ENCODE measurements at regions not wholly inside any gene's neighbourhood (a gene's known extent, or its start where the extent isn't known, plus 50 kb on each side); places are given as distances from the start of the nearest gene placed in this dataset.

- DNase-seq (ENCODE audit: low read depth in 2 of 2) = no peak
- TF ChIP-seq, protein P1, sequence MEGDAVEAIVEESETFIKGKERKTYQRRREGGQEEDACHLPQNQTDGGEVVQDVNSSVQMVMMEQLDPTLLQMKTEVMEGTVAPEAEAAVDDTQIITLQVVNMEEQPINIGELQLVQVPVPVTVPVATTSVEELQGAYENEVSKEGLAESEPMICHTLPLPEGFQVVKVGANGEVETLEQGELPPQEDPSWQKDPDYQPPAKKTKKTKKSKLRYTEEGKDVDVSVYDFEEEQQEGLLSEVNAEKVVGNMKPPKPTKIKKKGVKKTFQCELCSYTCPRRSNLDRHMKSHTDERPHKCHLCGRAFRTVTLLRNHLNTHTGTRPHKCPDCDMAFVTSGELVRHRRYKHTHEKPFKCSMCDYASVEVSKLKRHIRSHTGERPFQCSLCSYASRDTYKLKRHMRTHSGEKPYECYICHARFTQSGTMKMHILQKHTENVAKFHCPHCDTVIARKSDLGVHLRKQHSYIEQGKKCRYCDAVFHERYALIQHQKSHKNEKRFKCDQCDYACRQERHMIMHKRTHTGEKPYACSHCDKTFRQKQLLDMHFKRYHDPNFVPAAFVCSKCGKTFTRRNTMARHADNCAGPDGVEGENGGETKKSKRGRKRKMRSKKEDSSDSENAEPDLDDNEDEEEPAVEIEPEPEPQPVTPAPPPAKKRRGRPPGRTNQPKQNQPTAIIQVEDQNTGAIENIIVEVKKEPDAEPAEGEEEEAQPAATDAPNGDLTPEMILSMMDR (IDR thresholded peaks at IDR 0.05; ENCODE audit: low read depth, low read length) = no peak
- no peak overlapping the region for H3K4me3 ChIP-seq (replicated peaks in 1 of 2; ENCODE audit: low read depth in 2 of 2, low read length in 2 of 2)
These were observed 285.6 kb downstream of the GADD45G start for GRCh38 chr9:89890326-89890980.

DNA sequence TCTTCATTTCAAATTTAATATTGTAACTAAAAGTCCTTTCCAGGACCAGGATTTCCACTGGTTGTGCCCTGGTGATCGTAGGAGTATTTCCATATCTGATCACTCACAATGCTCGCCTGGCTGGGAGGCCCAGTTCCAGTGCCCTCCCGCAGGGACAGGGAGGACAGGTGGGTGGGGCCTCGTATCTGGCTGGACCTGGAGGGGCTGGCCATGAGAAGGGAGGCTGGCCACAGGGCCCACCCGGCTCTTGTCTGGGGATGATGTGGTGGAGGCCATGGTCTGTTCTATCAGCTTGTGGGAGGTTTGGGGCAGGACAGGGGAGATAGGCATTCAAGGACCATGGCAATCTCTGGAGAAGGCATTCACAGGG is 286.4 kb downstream of the GADD45G start:
- no peak for DNase-seq (ENCODE audit: low read depth in 2 of 2)
- TF ChIP-seq, protein P1 (IDR thresholded peaks at IDR 0.05; ENCODE audit: low read depth, low read length) = no peak
- H3K4me3 ChIP-seq (replicated peaks in 1 of 2; ENCODE audit: low read depth in 2 of 2, low read length in 2 of 2) = no peak overlapping the region

- peak in 1 of 2 donors; percentile 71 for DNase-seq (ENCODE audit: low read depth in 2 of 2)
- no peak overlapping the region for H3K4me3 ChIP-seq (replicated peaks in 1 of 2; ENCODE audit: low read depth in 2 of 2, low read length in 2 of 2)
- TF ChIP-seq, protein P1 (IDR thresholded peaks at IDR 0.05; ENCODE audit: low read depth, low read length) = no peak
These were observed 286.9 kb downstream of the GADD45G start for GRCh38 chr9:89891591-89892304.

GRCh38 chr9:89892920-89893319 is 288.1 kb downstream of the GADD45G start:
- TF ChIP-seq, protein P1 (IDR thresholded peaks at IDR 0.05; ENCODE audit: low read depth, low read length) = no peak
- no peak overlapping the region for H3K4me3 ChIP-seq (replicated peaks in 1 of 2; ENCODE audit: low read depth in 2 of 2, low read length in 2 of 2)
- no peak for DNase-seq (ENCODE audit: low read depth in 2 of 2)

- TF ChIP-seq, protein P1 (IDR thresholded peaks at IDR 0.05; ENCODE audit: low read depth, low read length) = no peak
- H3K4me3 ChIP-seq (replicated peaks in 1 of 2; ENCODE audit: low read depth in 2 of 2, low read length in 2 of 2) = no peak overlapping the region
- no peak for DNase-seq (ENCODE audit: low read depth in 2 of 2)
These were observed 289.1 kb downstream of the GADD45G start for GRCh38 chr9:89893886-89894285.

DNA sequence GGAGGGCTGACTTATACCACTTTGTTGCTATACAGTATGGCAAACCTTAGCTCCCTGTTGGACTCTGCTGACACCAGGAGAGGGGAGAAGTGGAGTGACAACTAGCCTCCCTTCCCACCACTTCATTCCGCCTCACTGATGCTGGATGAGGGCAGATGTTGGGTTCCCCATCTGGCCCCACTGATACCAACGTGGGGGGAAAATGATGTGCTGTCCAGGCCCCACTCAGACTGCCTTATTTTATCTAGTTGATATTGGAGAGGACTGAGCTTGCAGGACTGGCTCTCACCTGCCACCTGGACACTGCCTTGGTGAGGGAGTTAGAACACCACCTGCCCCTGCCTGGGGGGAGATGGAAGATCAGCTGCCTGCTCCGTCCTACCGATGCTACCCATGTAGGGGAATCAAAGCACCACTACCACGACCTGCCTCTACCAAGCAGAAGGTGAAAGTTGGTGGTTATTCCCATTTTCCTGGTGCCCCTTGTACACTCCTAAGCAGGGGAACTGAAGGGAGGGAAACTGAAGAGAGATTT is 292.1 kb downstream of the GADD45G start:
- TF ChIP-seq, protein P1 (IDR thresholded peaks at IDR 0.05; ENCODE audit: low read depth, low read length) = no peak
- H3K4me3 ChIP-seq (replicated peaks in 1 of 2; ENCODE audit: low read depth in 2 of 2, low read length in 2 of 2) = no peak overlapping the region
- no peak for DNase-seq (ENCODE audit: low read depth in 2 of 2)
